ENCODE measurements at regions not wholly inside any gene's neighbourhood (a gene's known extent, or its start where the extent isn't known, plus 50 kb on each side); places are given as distances from the start of the nearest gene placed in this dataset.

- TF ChIP-seq POLR2A (IDR thresholded peaks at IDR 0.05; ENCODE audit: low read length) (no peak), GATA1 (IDR thresholded peaks at IDR 0.05; ENCODE audit: low read depth, low read length) (no peak)
Observed at GRCh38 chr2:173467751-173468150, 113.1 kb downstream of the CDCA7 start.

All from erythroblast (primary cell).